Natural killer cell (primary cell): ENCODE measurements at regions not wholly inside any gene's neighbourhood (a gene's known extent, or its start where the extent isn't known, plus 50 kb on each side); places are given as distances from the start of the nearest gene placed in this dataset.

ENCODE experiments used
- ATAC-seq, 3 donors: fragments of 150-1000 bp in 2 of 3; fragments of 200-7000 bp in 1 of 3; cut with Tn5 transposase; 1 replicate in 1 of 3; 2 replicates in 2 of 3; pipeline ENCODE4 v1.10.0; 2021; ENCODE audit warnings: mild to moderate bottlenecking in 2 of 3, moderate library complexity in 2 of 3
- DNase-seq, 2 donors: peaks; one replicate each; pipeline versions ENCODE4 v3.0.0 to v3.0.0-alpha.2; 2013 to 2021; ENCODE audit warnings: mixed read lengths in 1 of 2
- H3K27ac ChIP-seq: one replicate; pipeline ENCODE4 v1.5.1; 2013; ENCODE audit warnings: mild to moderate bottlenecking, low read length
- H3K27me3 ChIP-seq: one replicate; pipeline ENCODE4 v1.6.1; 2013; ENCODE audit warnings: low read length; ENCODE audit not compliant: control insufficient read depth, insufficient read depth
- H3K36me3 ChIP-seq: one replicate; pipeline ENCODE4 v1.6.1; 2013; ENCODE audit warnings: low read length; ENCODE audit not compliant: control insufficient read depth, insufficient read depth
- H3K4me1 ChIP-seq: one replicate; pipeline ENCODE4 v1.6.1; 2013; ENCODE audit warnings: low read length; ENCODE audit not compliant: control insufficient read depth, insufficient read depth
- H3K4me3 ChIP-seq: one replicate; pipeline ENCODE4 v1.5.1; 2013; ENCODE audit warnings: low read length
- H3K9me3 ChIP-seq: one replicate; pipeline ENCODE4 v1.6.1; 2013; ENCODE audit warnings: low read length; ENCODE audit not compliant: control insufficient read depth, insufficient read depth
- H3K27ac Mint-ChIP-seq, 2 donors: one replicate each; pipeline ENCODE4 v1.8.0; 2022; ENCODE audit warnings: mild to moderate bottlenecking in 2 of 2, mixed read lengths in 2 of 2, moderate library complexity in 1 of 2
- H3K27me3 Mint-ChIP-seq, 2 donors: one replicate each; pipeline ENCODE4 v1.8.0; 2022; ENCODE audit warnings: low read depth in 2 of 2, mixed read lengths in 2 of 2
- H3K36me3 Mint-ChIP-seq: one replicate; pipeline ENCODE4 v1.8.0; 2022; ENCODE audit warnings: mixed read lengths
- H3K4me1 Mint-ChIP-seq, 2 donors: one replicate each; pipeline ENCODE4 v1.8.0; 2022; ENCODE audit warnings: mixed read lengths in 2 of 2
- H3K4me3 Mint-ChIP-seq: one replicate; pipeline ENCODE4 v1.8.0; 2022; ENCODE audit warnings: mild to moderate bottlenecking, moderate library complexity, mixed read lengths
- H3K9me3 Mint-ChIP-seq, 2 donors: one replicate each; pipeline ENCODE4 v1.8.0; 2022; ENCODE audit warnings: mixed read lengths in 2 of 2
- WGBS: methylation state at CpG from one replicate; pipeline ENCODE4 v1.1.7; 2013; ENCODE audit warnings: missing lambda C conversion rate; ENCODE audit not compliant: insufficient coverage; 5-methylcytosine and 5-hydroxymethylcytosine counted together
- intact Hi-C: fragments of 100-400 bp; cut with micrococcal nuclease; formaldehyde crosslinking; loops from one replicate; pipeline ENCODE4 v1.14.2; 2022
- TF ChIP-seq, protein P1 (sequence below): fragments of 200-600 bp; IDR thresholded peaks from one replicate; pipeline ENCODE4 v1.8.0; 2022; ENCODE audit warnings: antibody characterized with exemption

DNA sequence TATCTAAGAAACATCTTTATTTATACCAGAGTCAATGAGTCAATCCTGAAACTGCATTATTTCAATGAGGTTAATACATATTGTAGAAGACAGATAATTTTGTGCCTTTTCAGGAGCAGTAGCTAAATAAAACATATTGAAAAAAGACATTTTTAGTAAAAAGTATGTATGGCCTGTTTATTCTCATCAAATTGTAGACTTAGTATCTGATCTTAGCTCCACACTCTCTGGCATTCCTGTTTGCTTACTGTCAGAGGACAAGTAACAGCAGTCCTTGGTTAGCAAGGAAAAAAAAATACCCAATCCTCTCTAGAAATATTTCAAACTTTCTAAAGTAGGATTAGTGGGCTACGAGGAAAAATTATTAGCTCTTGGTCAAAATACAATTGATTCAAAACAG lies 50.5 kb upstream of the GUCY1A1 start:
- no peaks in the 10 kb centered on the region for H3K4me1 Mint-ChIP-seq
- intact Hi-C loops, result no loop called here
- Histone ChIP-seq H3K36me3 (no peaks in the 10 kb centered on the region), H3K4me1 (no peaks in the 10 kb centered on the region), H3K9me3 (no peaks in the 10 kb centered on the region), H3K4me3 (no peak overlapping the region), H3K27me3 (no peaks in the 10 kb centered on the region), H3K27ac (no peak overlapping the region)
- H3K27me3 Mint-ChIP-seq, result peaks cover 0 to 6% of the 10 kb centered on the region in 2 donors
- no peak overlapping the region for H3K4me3 Mint-ChIP-seq
- peaks cover 0 to 3% of the 10 kb centered on the region in 2 donors for H3K9me3 Mint-ChIP-seq
- DNase-seq (no peak), ATAC-seq (no peak)
- no peak overlapping the region for H3K27ac Mint-ChIP-seq
- TF ChIP-seq, protein P1, sequence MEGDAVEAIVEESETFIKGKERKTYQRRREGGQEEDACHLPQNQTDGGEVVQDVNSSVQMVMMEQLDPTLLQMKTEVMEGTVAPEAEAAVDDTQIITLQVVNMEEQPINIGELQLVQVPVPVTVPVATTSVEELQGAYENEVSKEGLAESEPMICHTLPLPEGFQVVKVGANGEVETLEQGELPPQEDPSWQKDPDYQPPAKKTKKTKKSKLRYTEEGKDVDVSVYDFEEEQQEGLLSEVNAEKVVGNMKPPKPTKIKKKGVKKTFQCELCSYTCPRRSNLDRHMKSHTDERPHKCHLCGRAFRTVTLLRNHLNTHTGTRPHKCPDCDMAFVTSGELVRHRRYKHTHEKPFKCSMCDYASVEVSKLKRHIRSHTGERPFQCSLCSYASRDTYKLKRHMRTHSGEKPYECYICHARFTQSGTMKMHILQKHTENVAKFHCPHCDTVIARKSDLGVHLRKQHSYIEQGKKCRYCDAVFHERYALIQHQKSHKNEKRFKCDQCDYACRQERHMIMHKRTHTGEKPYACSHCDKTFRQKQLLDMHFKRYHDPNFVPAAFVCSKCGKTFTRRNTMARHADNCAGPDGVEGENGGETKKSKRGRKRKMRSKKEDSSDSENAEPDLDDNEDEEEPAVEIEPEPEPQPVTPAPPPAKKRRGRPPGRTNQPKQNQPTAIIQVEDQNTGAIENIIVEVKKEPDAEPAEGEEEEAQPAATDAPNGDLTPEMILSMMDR, result no peak
- WGBS, result no CpG with 5 or more reads among the region's 1 CpG
- no peaks in the 10 kb centered on the region for H3K36me3 Mint-ChIP-seq

DNA sequence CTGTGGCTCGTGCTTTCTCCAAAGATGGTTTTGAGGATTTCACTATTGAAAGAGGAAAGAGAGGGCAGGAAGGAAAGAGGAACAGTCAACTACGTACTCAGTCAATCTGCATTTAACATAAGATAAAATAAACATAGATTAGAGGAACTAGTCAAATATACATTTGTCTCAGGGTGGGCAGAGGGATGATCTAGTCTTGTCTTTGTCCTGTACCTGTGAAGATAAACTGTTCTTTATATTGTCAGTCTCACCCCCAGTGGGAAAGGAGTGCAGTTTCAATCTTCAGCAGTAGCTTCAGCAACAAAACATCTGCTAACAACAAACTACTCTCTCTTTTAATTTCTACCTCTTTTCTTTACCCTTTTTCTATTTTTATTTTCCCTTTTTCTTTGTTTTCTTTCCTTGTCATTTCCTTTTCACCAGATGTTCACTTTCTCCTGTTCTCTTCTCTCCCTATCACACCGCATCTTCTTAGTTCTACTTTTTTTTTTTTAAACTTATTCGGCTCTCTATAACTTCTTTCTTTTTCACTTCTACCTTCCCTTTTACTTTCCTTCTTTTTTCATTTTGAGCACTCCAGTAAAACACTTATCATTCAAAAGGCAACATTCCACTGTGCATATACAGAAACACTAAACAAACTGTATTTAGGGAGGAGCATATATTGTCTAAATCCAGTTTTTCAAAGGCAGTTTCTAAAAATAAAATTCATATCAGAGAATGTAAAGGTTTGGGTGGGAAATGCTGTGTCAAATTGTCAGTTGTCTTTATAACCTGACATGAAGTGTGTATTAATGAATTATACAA lies 51.4 kb upstream of the GUCY1A1 start:
- DNase-seq (no peak), ATAC-seq (no peak)
- WGBS, result 23% methylated on average over 3 of the region's 4 CpGs
- no peaks in the 10 kb centered on the region for H3K4me1 ChIP-seq
- H3K4me1 Mint-ChIP-seq, result no peaks in the 10 kb centered on the region
- peaks cover 0 to 6% of the 10 kb centered on the region in 2 donors for H3K27me3 Mint-ChIP-seq
- no peak overlapping the region for H3K4me3 ChIP-seq
- H3K27ac Mint-ChIP-seq, result no peak overlapping the region
- TF ChIP-seq, protein P1, result no peak
- H3K36me3 ChIP-seq, result no peaks in the 10 kb centered on the region
- no peaks in the 10 kb centered on the region for H3K27me3 ChIP-seq
- peaks cover 0 to 3% of the 10 kb centered on the region in 2 donors for H3K9me3 Mint-ChIP-seq
- H3K27ac ChIP-seq, result no peak overlapping the region
- no peaks in the 10 kb centered on the region for H3K36me3 Mint-ChIP-seq
- no peak overlapping the region for H3K4me3 Mint-ChIP-seq
- H3K9me3 ChIP-seq, result no peaks in the 10 kb centered on the region
- intact Hi-C loops, result no loop called here

DNA sequence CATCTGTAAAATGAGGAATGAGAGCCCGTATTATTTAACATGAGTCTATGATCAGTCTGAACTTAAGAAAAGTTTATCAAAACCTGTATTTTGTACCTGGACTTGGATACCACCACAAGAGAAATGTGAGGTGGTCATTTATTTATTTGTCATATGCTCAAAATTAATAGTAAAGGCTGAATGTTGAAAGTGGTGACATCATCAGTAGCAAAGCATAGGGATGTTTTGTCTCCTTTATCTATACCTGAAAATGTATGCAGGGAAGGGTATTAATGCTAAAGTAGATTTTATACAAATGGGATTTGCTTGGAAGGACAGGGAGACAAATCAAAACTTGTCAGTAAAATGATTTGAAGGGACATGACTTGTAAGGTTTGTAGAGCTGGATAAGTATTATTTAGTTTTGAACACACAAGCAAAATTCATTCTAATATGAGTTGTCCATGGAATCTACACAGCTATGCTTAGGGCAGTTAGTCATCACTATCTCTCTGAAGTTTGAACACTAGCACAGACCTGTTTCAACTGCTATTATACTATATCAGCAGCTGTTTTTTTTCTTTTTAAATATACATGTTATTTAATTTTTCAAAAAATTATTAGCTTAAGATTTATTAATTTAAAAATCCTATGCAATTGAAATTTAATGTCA lies 52.4 kb upstream of the GUCY1A1 start:
- Mint-ChIP-seq H3K27ac (no peak overlapping the region), H3K36me3 (no peaks in the 10 kb centered on the region), H3K27me3 (peaks cover 0 to 6% of the 10 kb centered on the region in 2 donors), H3K4me1 (no peaks in the 10 kb centered on the region), H3K9me3 (peaks cover 0 to 3% of the 10 kb centered on the region in 2 donors), H3K4me3 (no peak overlapping the region)
- no peak overlapping the region for H3K27ac ChIP-seq
- no peaks in the 10 kb centered on the region for H3K9me3 ChIP-seq
- H3K4me3 ChIP-seq, result no peak overlapping the region
- no peaks in the 10 kb centered on the region for H3K27me3 ChIP-seq
- TF ChIP-seq, protein P1, result no peak
- ATAC-seq, result no peak
- intact Hi-C loops, result no loop called here
- H3K4me1 ChIP-seq, result no peaks in the 10 kb centered on the region
- no peak for DNase-seq
- 86% methylated on average over 1 of the region's 1 CpG for WGBS
- H3K36me3 ChIP-seq, result no peaks in the 10 kb centered on the region
